ENCODE measurements at regions not wholly inside any gene's neighbourhood (a gene's known extent, or its start where the extent isn't known, plus 50 kb on each side); places are given as distances from the start of the nearest gene placed in this dataset.

- intact Hi-C loops (cut with micrococcal nuclease), result loop anchor here (10.0 kb wide), 1 partner anchor 113 kb away; no protein-coding TSS in a partner anchor
- Mint-ChIP-seq H3K4me1 (peaks cover 48% of the 10 kb centered on the region), H3K4me3 (no peak overlapping the region), H3K9me3 (no peaks in the 10 kb centered on the region), H3K27ac (no peak overlapping the region), H3K36me3 (ENCODE audit: low read depth) (no peaks in the 10 kb centered on the region), H3K27me3 (peaks cover 17% of the 10 kb centered on the region)
- DNase-seq (no peak), ATAC-seq (ENCODE audit: low read depth) (no peak)
- CTCF ChIA-PET, result no interaction called here
- POLR2A ChIA-PET, result no interaction called here
- TF ChIP-seq CTCF (IDR thresholded peaks at IDR 0.05), result no peak
Observed at GRCh38 chr2:8548065-8548618, 133.7 kb upstream of the ID2 start.

GRCh38 chr2:8548619-8549150 lies 133.2 kb upstream of the ID2 start:
- Mint-ChIP-seq H3K27ac (no peak overlapping the region), H3K4me1 (peaks cover 43% of the 10 kb centered on the region), H3K9me3 (no peaks in the 10 kb centered on the region), H3K4me3 (no peak overlapping the region), H3K27me3 (peaks cover 17% of the 10 kb centered on the region), H3K36me3 (ENCODE audit: low read depth) (no peaks in the 10 kb centered on the region)
- ChIA-PET POLR2A (no interaction called here), CTCF (no interaction called here)
- DNase-seq, result no peak
- TF ChIP-seq CTCF (IDR thresholded peaks at IDR 0.05), result no peak
- ATAC-seq (ENCODE audit: low read depth), result no peak
- intact Hi-C loops (cut with micrococcal nuclease), result loop anchor here (10.0 kb wide), 1 partner anchor 114 kb away; no protein-coding TSS in a partner anchor

GRCh38 chr2:8549273-8549922 lies 132.5 kb upstream of the ID2 start:
- H3K4me1 Mint-ChIP-seq, result peaks cover 36% of the 10 kb centered on the region
- CTCF ChIA-PET, result no interaction called here
- POLR2A ChIA-PET, result no interaction called here
- intact Hi-C loops (cut with micrococcal nuclease), result loop anchor here (10.0 kb wide), 1 partner anchor 115 kb away; no protein-coding TSS in a partner anchor
- no peak for TF ChIP-seq CTCF (IDR thresholded peaks at IDR 0.05)
- no peak for ATAC-seq (ENCODE audit: low read depth)
- H3K36me3 Mint-ChIP-seq (ENCODE audit: low read depth), result no peaks in the 10 kb centered on the region
- H3K4me3 Mint-ChIP-seq, result no peak overlapping the region
- peaks cover 17% of the 10 kb centered on the region for H3K27me3 Mint-ChIP-seq
- no peak for DNase-seq
- no peak overlapping the region for H3K27ac Mint-ChIP-seq
- H3K9me3 Mint-ChIP-seq, result no peaks in the 10 kb centered on the region

GRCh38 chr2:8549942-8550341 lies 131.9 kb upstream of the ID2 start:
- DNase-seq (no peak), ATAC-seq (ENCODE audit: low read depth) (no peak)
- H3K36me3 Mint-ChIP-seq (ENCODE audit: low read depth), result no peaks in the 10 kb centered on the region
- H3K9me3 Mint-ChIP-seq, result no peaks in the 10 kb centered on the region
- intact Hi-C loops (cut with micrococcal nuclease), result loop anchor here (10.0 kb wide), 1 partner anchor 115 kb away; no protein-coding TSS in a partner anchor
- no peak overlapping the region for H3K4me3 Mint-ChIP-seq
- CTCF ChIA-PET, result no interaction called here
- POLR2A ChIA-PET, result no interaction called here
- peaks cover 30% of the 10 kb centered on the region for H3K4me1 Mint-ChIP-seq
- no peak overlapping the region for H3K27ac Mint-ChIP-seq
- TF ChIP-seq CTCF (IDR thresholded peaks at IDR 0.05), result no peak
- peaks cover 17% of the 10 kb centered on the region for H3K27me3 Mint-ChIP-seq

- no peaks in the 10 kb centered on the region for H3K36me3 Mint-ChIP-seq (ENCODE audit: low read depth)
- H3K4me1 Mint-ChIP-seq, result peaks cover 26% of the 10 kb centered on the region
- POLR2A ChIA-PET, result no interaction called here
- ATAC-seq (ENCODE audit: low read depth), result no peak
- intact Hi-C loops (cut with micrococcal nuclease), result no loop called here
- H3K4me3 Mint-ChIP-seq, result no peak overlapping the region
- peaks cover 3% of the 10 kb centered on the region for H3K9me3 Mint-ChIP-seq
- no peak overlapping the region for H3K27ac Mint-ChIP-seq
- DNase-seq, result no peak
- H3K27me3 Mint-ChIP-seq, result peaks cover 17% of the 10 kb centered on the region
- TF ChIP-seq CTCF (IDR thresholded peaks at IDR 0.05), result no peak
- CTCF ChIA-PET, result no interaction called here
Observed at GRCh38 chr2:8550481-8550880, 131.4 kb upstream of the ID2 start.

Data from activated B cell treated with CpG ODN at 0.5 μM for 24 hours (primary cell).